ENCODE measurements at regions not wholly inside any gene's neighbourhood (a gene's known extent, or its start where the extent isn't known, plus 50 kb on each side); places are given as distances from the start of the nearest gene placed in this dataset.

DNA sequence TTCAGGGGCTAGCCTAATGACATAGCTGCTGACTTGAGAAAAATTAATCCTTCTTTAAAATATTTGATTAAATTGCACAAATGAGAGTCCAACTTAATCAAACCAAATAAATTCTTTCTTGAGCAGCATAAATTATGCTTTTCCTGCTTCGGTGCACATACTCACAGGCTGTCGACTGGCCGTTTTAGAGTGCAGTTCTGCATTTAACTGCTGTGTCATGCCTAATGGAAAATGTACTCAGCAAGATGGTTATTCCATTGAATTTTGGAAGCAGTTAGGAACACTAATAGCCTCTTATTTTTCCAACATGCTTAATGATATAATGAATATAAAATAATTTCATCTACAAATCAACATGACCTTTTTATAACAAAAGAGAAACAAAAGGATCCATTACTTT is 266.1 kb upstream of the LRIG3 start:
- TF ChIP-seq, protein P1, sequence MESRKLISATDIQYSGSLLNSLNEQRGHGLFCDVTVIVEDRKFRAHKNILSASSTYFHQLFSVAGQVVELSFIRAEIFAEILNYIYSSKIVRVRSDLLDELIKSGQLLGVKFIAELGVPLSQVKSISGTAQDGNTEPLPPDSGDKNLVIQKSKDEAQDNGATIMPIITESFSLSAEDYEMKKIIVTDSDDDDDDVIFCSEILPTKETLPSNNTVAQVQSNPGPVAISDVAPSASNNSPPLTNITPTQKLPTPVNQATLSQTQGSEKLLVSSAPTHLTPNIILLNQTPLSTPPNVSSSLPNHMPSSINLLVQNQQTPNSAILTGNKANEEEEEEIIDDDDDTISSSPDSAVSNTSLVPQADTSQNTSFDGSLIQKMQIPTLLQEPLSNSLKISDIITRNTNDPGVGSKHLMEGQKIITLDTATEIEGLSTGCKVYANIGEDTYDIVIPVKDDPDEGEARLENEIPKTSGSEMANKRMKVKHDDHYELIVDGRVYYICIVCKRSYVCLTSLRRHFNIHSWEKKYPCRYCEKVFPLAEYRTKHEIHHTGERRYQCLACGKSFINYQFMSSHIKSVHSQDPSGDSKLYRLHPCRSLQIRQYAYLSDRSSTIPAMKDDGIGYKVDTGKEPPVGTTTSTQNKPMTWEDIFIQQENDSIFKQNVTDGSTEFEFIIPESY (IDR thresholded peaks at IDR 0.05) = no peak
- TF ChIP-seq BCL11A (IDR thresholded peaks at IDR 0.05; ENCODE audit: low read depth, low read length) (no peak), DPF2 (IDR thresholded peaks at IDR 0.05) (no peak), MYC (IDR thresholded peaks at IDR 0.05; ENCODE audit: insufficient read depth, insufficient read length, insufficient replicate concordance, low read length, severe bottlenecking) (no peak), NFXL1 (IDR thresholded peaks at IDR 0.05; ENCODE audit: borderline replicate concordance) (no peak), POLR2AphosphoS5 (IDR thresholded peaks at IDR 0.05; ENCODE audit: low read length) (no peak), JUNB (IDR thresholded peaks at IDR 0.05) (no peak), IKZF1 (conservative IDR thresholded peaks at IDR 0.05) (no peak)
- TF ChIP-seq, protein P2, sequence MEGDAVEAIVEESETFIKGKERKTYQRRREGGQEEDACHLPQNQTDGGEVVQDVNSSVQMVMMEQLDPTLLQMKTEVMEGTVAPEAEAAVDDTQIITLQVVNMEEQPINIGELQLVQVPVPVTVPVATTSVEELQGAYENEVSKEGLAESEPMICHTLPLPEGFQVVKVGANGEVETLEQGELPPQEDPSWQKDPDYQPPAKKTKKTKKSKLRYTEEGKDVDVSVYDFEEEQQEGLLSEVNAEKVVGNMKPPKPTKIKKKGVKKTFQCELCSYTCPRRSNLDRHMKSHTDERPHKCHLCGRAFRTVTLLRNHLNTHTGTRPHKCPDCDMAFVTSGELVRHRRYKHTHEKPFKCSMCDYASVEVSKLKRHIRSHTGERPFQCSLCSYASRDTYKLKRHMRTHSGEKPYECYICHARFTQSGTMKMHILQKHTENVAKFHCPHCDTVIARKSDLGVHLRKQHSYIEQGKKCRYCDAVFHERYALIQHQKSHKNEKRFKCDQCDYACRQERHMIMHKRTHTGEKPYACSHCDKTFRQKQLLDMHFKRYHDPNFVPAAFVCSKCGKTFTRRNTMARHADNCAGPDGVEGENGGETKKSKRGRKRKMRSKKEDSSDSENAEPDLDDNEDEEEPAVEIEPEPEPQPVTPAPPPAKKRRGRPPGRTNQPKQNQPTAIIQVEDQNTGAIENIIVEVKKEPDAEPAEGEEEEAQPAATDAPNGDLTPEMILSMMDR (IDR thresholded peaks at IDR 0.05 in 2 of 3, conservative IDR thresholded peaks at IDR 0.05 in 1 of 3; ENCODE audit: control insufficient read depth in 2 of 3, extremely low read depth in 1 of 3, insufficient read depth in 1 of 3, low read depth in 3 of 3, low read length in 3 of 3) = no peak
- TF ChIP-seq, protein P3, sequence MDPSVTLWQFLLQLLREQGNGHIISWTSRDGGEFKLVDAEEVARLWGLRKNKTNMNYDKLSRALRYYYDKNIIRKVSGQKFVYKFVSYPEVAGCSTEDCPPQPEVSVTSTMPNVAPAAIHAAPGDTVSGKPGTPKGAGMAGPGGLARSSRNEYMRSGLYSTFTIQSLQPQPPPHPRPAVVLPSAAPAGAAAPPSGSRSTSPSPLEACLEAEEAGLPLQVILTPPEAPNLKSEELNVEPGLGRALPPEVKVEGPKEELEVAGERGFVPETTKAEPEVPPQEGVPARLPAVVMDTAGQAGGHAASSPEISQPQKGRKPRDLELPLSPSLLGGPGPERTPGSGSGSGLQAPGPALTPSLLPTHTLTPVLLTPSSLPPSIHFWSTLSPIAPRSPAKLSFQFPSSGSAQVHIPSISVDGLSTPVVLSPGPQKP (IDR thresholded peaks at IDR 0.05; ENCODE audit: low read depth, low read length) = no peak
- TF ChIP-seq, protein P4, sequence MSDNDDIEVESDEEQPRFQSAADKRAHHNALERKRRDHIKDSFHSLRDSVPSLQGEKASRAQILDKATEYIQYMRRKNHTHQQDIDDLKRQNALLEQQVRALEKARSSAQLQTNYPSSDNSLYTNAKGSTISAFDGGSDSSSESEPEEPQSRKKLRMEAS (IDR thresholded peaks at IDR 0.05; ENCODE audit: low read depth, low read length) = no peak

Data from GM12878 (cell line).